ENCODE measurements at regions not wholly inside any gene's neighbourhood (a gene's known extent, or its start where the extent isn't known, plus 50 kb on each side); places are given as distances from the start of the nearest gene placed in this dataset.
A peak's percentile ranks its signal among the peaks of the same experiment; 100 is the strongest.

- Histone ChIP-seq H3K27me3 (ENCODE audit: control insufficient read depth, insufficient read depth, low read length) (no peaks in the 10 kb centered on the region), H3K27ac (ENCODE audit: low read depth in 2 of 2, low read length in 2 of 2) (no peak overlapping the region), H3K9me3 (ENCODE audit: control insufficient read depth in 2 of 3, insufficient read depth in 1 of 3, low read length in 3 of 3) (peaks cover 0 to 3% (median 0%) of the 10 kb centered on the region in 3 donors), H3K4me1 (ENCODE audit: control insufficient read depth in 2 of 3, insufficient read depth in 2 of 3, low read depth in 1 of 3, low read length in 3 of 3) (no peaks in the 10 kb centered on the region), H3K36me3 (ENCODE audit: control insufficient read depth in 2 of 3, insufficient read depth in 3 of 3, low read length in 3 of 3) (no peaks in the 10 kb centered on the region), H3K9ac (ENCODE audit: low read length in 3 of 3) (no peak overlapping the region), H3K4me3 (ENCODE audit: low read length in 3 of 3) (no peak overlapping the region)
- DNase-seq (no peak), FAIRE-seq (no peak)
- TF ChIP-seq CTCF (IDR thresholded peaks at IDR 0.05; ENCODE audit: borderline replicate concordance, extremely low read depth, insufficient read depth) = no peak
- intact Hi-C loops (cut with DNase I) = no loop called here
Measured at GRCh38 chr1:14365301-14365988, 233.0 kb upstream of the KAZN start.

- FAIRE-seq (no peak), DNase-seq (peak in 4 of 5 donors; percentile 48 to 72 (median 56))
- Histone ChIP-seq H3K9ac (ENCODE audit: low read length in 3 of 3) (no peak overlapping the region), H3K4me3 (ENCODE audit: low read length in 3 of 3) (no peak overlapping the region), H3K27me3 (ENCODE audit: control insufficient read depth, insufficient read depth, low read length) (no peaks in the 10 kb centered on the region), H3K36me3 (ENCODE audit: control insufficient read depth in 2 of 3, insufficient read depth in 3 of 3, low read length in 3 of 3) (no peaks in the 10 kb centered on the region), H3K27ac (ENCODE audit: low read depth in 2 of 2, low read length in 2 of 2) (no peak overlapping the region), H3K9me3 (ENCODE audit: control insufficient read depth in 2 of 3, insufficient read depth in 1 of 3, low read length in 3 of 3) (peaks cover 0 to 3% (median 0%) of the 10 kb centered on the region in 3 donors), H3K4me1 (ENCODE audit: control insufficient read depth in 2 of 3, insufficient read depth in 2 of 3, low read depth in 1 of 3, low read length in 3 of 3) (no peaks in the 10 kb centered on the region)
- no peak for TF ChIP-seq CTCF (IDR thresholded peaks at IDR 0.05; ENCODE audit: borderline replicate concordance, extremely low read depth, insufficient read depth)
- intact Hi-C loops (cut with DNase I) = no loop called here
Measured at GRCh38 chr1:14366091-14367018, 232.1 kb upstream of the KAZN start.

- Histone ChIP-seq H3K36me3 (ENCODE audit: control insufficient read depth in 2 of 3, insufficient read depth in 3 of 3, low read length in 3 of 3) (no peaks in the 10 kb centered on the region), H3K27me3 (ENCODE audit: control insufficient read depth, insufficient read depth, low read length) (no peaks in the 10 kb centered on the region), H3K4me3 (ENCODE audit: low read length in 3 of 3) (no peak overlapping the region), H3K9me3 (ENCODE audit: control insufficient read depth in 2 of 3, insufficient read depth in 1 of 3, low read length in 3 of 3) (no peaks in the 10 kb centered on the region), H3K4me1 (ENCODE audit: control insufficient read depth in 2 of 3, insufficient read depth in 2 of 3, low read depth in 1 of 3, low read length in 3 of 3) (no peaks in the 10 kb centered on the region), H3K27ac (ENCODE audit: low read depth in 2 of 2, low read length in 2 of 2) (no peak overlapping the region), H3K9ac (ENCODE audit: low read length in 3 of 3) (no peak overlapping the region)
- FAIRE-seq (no peak), DNase-seq (no peak)
- intact Hi-C loops (cut with DNase I) = no loop called here
- no peak for TF ChIP-seq CTCF (IDR thresholded peaks at IDR 0.05; ENCODE audit: borderline replicate concordance, extremely low read depth, insufficient read depth)
Measured at GRCh38 chr1:14367451-14367850, 231.0 kb upstream of the KAZN start.
